Prostate gland (tissue), 2 donors: ENCODE measurements at regions not wholly inside any gene's neighbourhood (a gene's known extent, or its start where the extent isn't known, plus 50 kb on each side); places are given as distances from the start of the nearest gene placed in this dataset.

Experiments
- POLR2A ChIP-seq: fragments of 450-650 bp; IDR thresholded peaks from one replicate; pipeline ENCODE4 v1.6.1; 2016; ENCODE audit warnings: antibody characterized with exemption, mild to moderate bottlenecking
- TF ChIP-seq, protein P1 (sequence below), 4 experiments: fragments of 200-600 bp in 2 of 4; fragments of 450-650 bp in 2 of 4; sonication (generic) in 2 of 4; IDR thresholded peaks; 1 replicate in 3 of 4; 2 replicates in 1 of 4; pipeline ENCODE4 v1.5.1; 2016 to 2019; ENCODE audit warnings: antibody characterized with exemption in 4 of 4, mild to moderate bottlenecking in 2 of 4, moderate library complexity in 2 of 4

DNA sequence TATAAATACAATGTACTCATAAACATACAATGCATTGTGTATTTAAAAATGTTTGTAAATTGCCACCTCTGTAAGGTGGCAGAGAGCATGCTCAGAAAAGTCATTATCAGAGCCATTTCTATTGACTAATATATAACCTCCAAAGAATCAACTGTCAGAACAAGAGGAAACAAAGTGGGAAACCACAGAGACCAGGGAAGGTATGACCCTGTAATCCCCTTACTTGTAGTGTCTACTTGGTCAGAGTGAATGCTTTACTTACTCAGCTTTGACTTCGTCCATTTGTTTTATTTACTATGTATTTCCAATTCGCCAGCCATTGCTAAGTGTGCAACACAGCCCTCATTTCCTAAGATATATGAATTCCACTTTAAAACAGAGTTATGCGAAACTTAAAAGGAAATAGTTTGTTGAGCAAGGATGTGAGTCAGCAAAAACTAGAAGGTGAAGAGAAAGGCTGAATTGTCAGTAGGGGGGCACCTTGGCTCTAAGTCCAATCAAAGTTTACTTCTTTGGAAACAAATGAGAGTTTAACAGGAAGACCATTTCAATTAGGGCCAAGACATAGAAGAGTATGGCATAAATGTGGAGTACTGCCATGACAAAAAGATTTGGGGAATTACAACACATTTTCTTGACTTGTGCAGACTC is 671.7 kb upstream of the PTBP2 start:
- no peak for TF ChIP-seq POLR2A
- TF ChIP-seq, protein P1, sequence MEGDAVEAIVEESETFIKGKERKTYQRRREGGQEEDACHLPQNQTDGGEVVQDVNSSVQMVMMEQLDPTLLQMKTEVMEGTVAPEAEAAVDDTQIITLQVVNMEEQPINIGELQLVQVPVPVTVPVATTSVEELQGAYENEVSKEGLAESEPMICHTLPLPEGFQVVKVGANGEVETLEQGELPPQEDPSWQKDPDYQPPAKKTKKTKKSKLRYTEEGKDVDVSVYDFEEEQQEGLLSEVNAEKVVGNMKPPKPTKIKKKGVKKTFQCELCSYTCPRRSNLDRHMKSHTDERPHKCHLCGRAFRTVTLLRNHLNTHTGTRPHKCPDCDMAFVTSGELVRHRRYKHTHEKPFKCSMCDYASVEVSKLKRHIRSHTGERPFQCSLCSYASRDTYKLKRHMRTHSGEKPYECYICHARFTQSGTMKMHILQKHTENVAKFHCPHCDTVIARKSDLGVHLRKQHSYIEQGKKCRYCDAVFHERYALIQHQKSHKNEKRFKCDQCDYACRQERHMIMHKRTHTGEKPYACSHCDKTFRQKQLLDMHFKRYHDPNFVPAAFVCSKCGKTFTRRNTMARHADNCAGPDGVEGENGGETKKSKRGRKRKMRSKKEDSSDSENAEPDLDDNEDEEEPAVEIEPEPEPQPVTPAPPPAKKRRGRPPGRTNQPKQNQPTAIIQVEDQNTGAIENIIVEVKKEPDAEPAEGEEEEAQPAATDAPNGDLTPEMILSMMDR (IDR thresholded peaks at IDR 0.05): no peak
